Left lung (tissue), 4 donors: ENCODE measurements at regions not wholly inside any gene's neighbourhood (a gene's known extent, or its start where the extent isn't known, plus 50 kb on each side); places are given as distances from the start of the nearest gene placed in this dataset.

ENCODE experiments used
- ATAC-seq: fragments of 200-7000 bp; cut with Tn5 transposase; one replicate; pipeline ENCODE4 v1.9.1; 2020; ENCODE audit warnings: moderate library complexity
- DNase-seq, 4 donors: peaks; one replicate each; pipeline ENCODE4 v3.0.0-alpha.2; 2013 to 2020
- H3K27ac ChIP-seq, 2 donors: fragments of 200-600 bp; sonication (generic) in 1 of 2; one replicate each; pipeline versions ENCODE4 v1.5.0 to v1.8.0; 2020 to 2021
- H3K27me3 ChIP-seq, 2 donors: fragments of 200-600 bp; sonication (generic) in 1 of 2; one replicate each; pipeline versions ENCODE4 v1.5.0 to v1.8.0; 2020 to 2021
- H3K36me3 ChIP-seq, 2 donors: fragments of 200-600 bp; sonication (generic) in 1 of 2; one replicate each; pipeline versions ENCODE4 v1.5.0 to v1.8.0; 2020 to 2021
- H3K4me1 ChIP-seq, 2 donors: fragments of 200-600 bp; one replicate each; pipeline ENCODE4 v1.8.0; 2021
- H3K4me3 ChIP-seq, 2 donors: fragments of 200-600 bp; sonication (generic) in 1 of 2; one replicate each; pipeline versions ENCODE4 v1.5.0 to v1.8.0; 2020 to 2021; ENCODE audit warnings: mild to moderate bottlenecking in 1 of 2
- H3K9me3 ChIP-seq, 2 donors: fragments of 200-600 bp; sonication (generic) in 1 of 2; one replicate each; pipeline versions ENCODE4 v1.5.0 to v1.8.0; 2020 to 2021
- intact Hi-C, 2 donors: fragments of 100-400 bp; cut with DNase I; formaldehyde crosslinking; loops; one replicate each; pipeline versions ENCODE4 v1.11.2 to v1.14.2; 2022
- TF ChIP-seq, protein P1 (sequence below), 2 donors: fragments of 200-600 bp; sonication (generic) in 1 of 2; IDR thresholded peaks; one replicate each; pipeline versions ENCODE4 v1.5.0 to v1.8.0; 2021; ENCODE audit warnings: antibody characterized with exemption in 2 of 2
- donor health status: DM: no; HTN: yes; CAD: no.
- donor health status: DM: no; HTN: no; CAD: no.

DNA sequence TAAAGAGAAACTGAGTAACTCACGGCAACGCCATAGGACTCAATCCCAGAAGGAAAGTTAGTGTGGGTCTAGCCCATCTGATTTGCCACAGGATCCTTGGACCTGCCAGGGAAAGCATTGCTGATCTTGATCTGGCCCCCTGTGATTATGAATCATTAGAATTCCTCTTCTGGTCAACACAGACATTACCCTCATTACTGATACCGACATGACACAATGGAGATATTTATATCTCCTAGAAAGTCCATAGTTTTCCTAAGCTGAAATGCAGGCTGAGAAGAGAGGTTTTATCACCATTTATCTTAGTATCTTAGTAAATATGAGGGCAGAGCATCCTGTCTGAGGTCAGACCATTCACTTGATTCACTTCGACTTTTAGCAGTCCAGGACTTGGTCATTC is 75.5 kb upstream of the CCDC68 start:
- intact Hi-C loops = no loop called here
- TF ChIP-seq, protein P1, sequence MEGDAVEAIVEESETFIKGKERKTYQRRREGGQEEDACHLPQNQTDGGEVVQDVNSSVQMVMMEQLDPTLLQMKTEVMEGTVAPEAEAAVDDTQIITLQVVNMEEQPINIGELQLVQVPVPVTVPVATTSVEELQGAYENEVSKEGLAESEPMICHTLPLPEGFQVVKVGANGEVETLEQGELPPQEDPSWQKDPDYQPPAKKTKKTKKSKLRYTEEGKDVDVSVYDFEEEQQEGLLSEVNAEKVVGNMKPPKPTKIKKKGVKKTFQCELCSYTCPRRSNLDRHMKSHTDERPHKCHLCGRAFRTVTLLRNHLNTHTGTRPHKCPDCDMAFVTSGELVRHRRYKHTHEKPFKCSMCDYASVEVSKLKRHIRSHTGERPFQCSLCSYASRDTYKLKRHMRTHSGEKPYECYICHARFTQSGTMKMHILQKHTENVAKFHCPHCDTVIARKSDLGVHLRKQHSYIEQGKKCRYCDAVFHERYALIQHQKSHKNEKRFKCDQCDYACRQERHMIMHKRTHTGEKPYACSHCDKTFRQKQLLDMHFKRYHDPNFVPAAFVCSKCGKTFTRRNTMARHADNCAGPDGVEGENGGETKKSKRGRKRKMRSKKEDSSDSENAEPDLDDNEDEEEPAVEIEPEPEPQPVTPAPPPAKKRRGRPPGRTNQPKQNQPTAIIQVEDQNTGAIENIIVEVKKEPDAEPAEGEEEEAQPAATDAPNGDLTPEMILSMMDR (IDR thresholded peaks at IDR 0.05) = no peak

DNA sequence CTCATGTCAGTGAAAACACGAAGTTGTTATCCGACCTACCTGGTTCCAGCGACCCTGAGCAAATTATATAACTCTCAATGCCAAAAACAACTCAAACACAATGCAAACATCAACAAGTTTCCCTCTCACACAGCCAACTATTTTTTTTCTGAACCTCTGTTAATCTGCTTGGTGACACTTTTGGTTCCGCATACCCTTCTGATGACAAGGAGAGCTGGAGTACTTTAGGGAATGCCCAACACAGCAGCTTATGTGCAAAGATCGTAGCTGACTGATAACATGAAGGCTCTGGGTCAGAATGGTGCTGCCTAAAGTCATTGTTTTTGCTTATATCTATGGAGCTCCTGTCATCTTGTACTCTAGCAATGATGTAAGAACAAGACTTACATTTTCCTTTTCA is 72.7 kb upstream of the CCDC68 start:
- Histone ChIP-seq H3K4me3 (no peak overlapping the region), H3K4me1 (no peaks in the 10 kb centered on the region), H3K27me3 (no peaks in the 10 kb centered on the region), H3K36me3 (no peaks in the 10 kb centered on the region), H3K9me3 (no peaks in the 10 kb centered on the region), H3K27ac (no peak overlapping the region)
- DNase-seq (peak in 1 of 4 donors; percentile 36), ATAC-seq (peak; percentile 96)
- intact Hi-C loops = no loop called here
- TF ChIP-seq, protein P1 (IDR thresholded peaks at IDR 0.05) = no peak

More for the DNA sequence above, 75.5 kb upstream of the CCDC68 start:
- no peaks in the 10 kb centered on the region for H3K4me1 ChIP-seq
- no peak overlapping the region for H3K4me3 ChIP-seq
- no peak overlapping the region for H3K27ac ChIP-seq
- H3K9me3 ChIP-seq = no peaks in the 10 kb centered on the region
- DNase-seq = no peak
- ATAC-seq = no peak
- H3K27me3 ChIP-seq = no peaks in the 10 kb centered on the region
- no peaks in the 10 kb centered on the region for H3K36me3 ChIP-seq

DNA sequence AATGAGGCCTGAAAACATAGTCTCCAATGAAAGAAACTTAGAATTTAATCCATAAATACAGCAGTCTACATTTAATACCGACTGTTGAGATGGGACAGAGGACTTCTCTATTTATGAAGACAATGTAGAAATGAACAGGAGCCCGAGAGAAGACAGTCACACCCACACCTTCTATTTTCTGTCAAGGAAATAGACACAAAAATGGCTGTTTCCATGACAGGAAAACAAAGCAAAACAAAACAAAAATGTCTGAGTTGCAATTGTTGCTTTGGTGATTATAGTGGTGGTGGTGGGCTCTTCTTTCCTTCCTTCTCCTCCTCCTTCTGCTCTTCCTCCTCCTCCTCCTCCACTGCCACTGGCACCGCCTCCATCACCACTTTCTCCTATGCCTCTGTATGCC is 72.3 kb upstream of the CCDC68 start:
- H3K27me3 ChIP-seq = no peaks in the 10 kb centered on the region
- DNase-seq (no peak), ATAC-seq (no peak)
- TF ChIP-seq, protein P1 (IDR thresholded peaks at IDR 0.05) = no peak
- intact Hi-C loops = no loop called here
- no peaks in the 10 kb centered on the region for H3K9me3 ChIP-seq
- H3K36me3 ChIP-seq = no peaks in the 10 kb centered on the region
- H3K4me3 ChIP-seq = no peak overlapping the region
- no peaks in the 10 kb centered on the region for H3K4me1 ChIP-seq
- no peak overlapping the region for H3K27ac ChIP-seq

DNA sequence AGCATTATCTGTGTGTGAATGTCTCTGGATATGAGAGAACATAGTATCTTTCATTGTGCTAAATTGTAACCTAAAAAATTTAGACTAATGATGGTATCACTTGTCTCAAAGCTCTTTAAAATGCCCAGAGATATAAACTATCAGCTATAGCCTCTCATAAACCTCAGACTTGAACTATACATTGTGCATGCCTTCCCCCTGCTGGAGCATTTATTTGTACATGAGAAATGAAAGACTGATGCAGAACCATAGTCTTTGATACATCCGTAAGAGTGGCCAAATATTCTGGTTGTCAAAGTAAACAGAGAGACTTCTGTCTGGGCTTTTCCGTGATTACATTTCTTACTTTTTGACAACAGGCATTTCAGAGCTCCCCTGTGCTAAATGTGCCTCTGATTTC is 71.9 kb upstream of the CCDC68 start:
- no peak for ATAC-seq
- Histone ChIP-seq H3K36me3 (no peaks in the 10 kb centered on the region), H3K4me1 (no peaks in the 10 kb centered on the region), H3K27me3 (no peaks in the 10 kb centered on the region), H3K4me3 (no peak overlapping the region), H3K27ac (no peak overlapping the region), H3K9me3 (no peaks in the 10 kb centered on the region)
- DNase-seq = no peak
- TF ChIP-seq, protein P1 (IDR thresholded peaks at IDR 0.05) = no peak
- intact Hi-C loops = no loop called here

DNA sequence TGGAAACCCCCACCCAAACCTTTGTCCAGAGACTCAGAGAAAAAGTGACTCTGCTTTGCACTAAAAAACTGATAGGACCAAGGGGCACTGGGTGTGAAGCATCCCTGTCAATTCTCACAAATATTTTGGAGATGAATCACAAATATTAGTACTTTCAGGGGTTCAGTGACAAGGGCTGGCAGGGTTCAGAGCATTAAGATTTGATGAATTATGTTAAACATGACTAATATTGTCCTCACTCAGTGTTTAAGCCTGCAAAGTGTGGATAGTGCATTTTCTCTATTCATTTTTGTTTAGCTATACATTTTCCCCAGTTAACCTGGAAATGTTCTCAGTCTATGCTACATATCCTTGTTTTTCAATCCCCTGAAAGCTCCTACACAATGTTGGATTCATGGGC is 65.3 kb upstream of the CCDC68 start:
- TF ChIP-seq, protein P1 (IDR thresholded peaks at IDR 0.05) = no peak
- no peak for ATAC-seq
- Histone ChIP-seq H3K4me3 (no peak overlapping the region), H3K27me3 (no peaks in the 10 kb centered on the region), H3K9me3 (no peaks in the 10 kb centered on the region), H3K36me3 (no peaks in the 10 kb centered on the region), H3K27ac (no peak overlapping the region), H3K4me1 (no peaks in the 10 kb centered on the region)
- intact Hi-C loops = no loop called here
- no peak for DNase-seq
